Ovary (tissue), 3 donors: ENCODE measurements at regions not wholly inside any gene's neighbourhood (a gene's known extent, or its start where the extent isn't known, plus 50 kb on each side); places are given as distances from the start of the nearest gene placed in this dataset.

Experiments used
- CTCF ChIP-seq, 3 donors: fragments of 450-650 bp in 2 of 3; fragments of 200-600 bp in 1 of 3; IDR thresholded peaks; one replicate each; pipeline versions ENCODE4 v1.5.1 to v1.8.0; 2016 to 2022; ENCODE audit warnings: antibody characterized with exemption in 3 of 3, mild to moderate bottlenecking in 1 of 3
- EP300 ChIP-seq: sonication (generic); formaldehyde crosslinking; IDR thresholded peaks from one replicate; pipeline ENCODE4 v1.6.1; 2017; ENCODE audit warnings: antibody characterized with exemption
- POLR2A ChIP-seq: fragments of 450-650 bp; IDR thresholded peaks from one replicate; pipeline ENCODE4 v1.6.1; 2017; ENCODE audit warnings: antibody characterized with exemption, mild to moderate bottlenecking, moderate library complexity
- donor health status: DM: no; HTN: no; CAD: no.

DNA sequence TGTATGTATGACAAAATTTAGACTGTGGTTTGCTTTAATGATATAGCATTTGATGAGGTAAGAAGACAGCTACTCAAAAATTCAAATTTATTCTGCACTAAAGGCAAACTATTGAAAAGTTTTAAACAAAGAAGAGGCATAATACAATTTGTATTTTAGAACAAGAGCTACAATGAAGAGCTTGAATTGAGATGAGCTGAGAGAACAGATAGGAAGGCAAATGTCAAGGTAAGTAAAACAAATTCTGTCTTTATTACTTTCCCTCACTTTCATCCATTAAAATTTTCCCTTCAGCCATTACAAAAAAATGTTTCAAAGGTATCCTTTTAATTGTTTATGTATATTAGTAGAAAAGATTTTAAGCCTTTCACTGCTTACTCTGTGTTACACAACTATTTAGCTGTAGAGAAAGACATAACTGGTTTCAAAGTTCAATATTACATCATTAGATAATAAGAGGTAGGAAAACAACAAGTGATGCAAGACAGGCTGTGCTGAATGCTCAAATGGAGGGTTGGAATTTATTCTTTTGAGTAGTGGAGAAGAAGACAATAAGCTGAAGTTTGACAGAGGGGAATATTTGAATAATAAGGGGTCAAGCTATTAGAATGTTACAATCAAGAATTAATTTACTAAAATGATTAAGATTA lies 1334.1 kb downstream of the FSCB start:
- TF ChIP-seq CTCF (IDR thresholded peaks at IDR 0.05) (no peak), POLR2A (no peak), EP300 (no peak)
